ENCODE measurements at regions not wholly inside any gene's neighbourhood (a gene's known extent, or its start where the extent isn't known, plus 50 kb on each side); places are given as distances from the start of the nearest gene placed in this dataset.

DNA sequence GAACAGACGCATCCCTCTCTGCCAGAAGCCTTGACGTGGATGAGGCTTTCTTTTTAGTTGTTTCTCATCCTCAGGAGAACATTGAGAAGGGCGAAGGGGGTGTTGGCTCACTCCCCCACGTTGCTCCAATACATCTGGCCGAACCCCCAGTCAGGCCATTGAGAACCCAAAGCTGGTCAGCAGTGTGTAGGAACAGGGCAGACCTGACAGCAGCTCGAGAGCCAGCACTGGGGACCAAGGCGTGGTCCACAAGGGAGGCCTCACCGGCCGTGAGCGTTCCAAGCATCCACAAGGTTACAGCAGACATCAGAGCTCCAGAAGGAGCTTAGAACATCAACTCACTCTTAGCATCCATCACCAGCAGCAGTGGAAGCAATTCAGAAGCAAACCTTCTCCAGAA is 387.9 kb upstream of the ARID1B start:
- TF ChIP-seq CTCF (conservative IDR thresholded peaks at IDR 0.05; ENCODE audit: low read depth in 2 of 2) (no peak), CREB1 (CRISPR knock-in tag; IDR thresholded peaks at IDR 0.05; ENCODE audit: low read depth) (no peak), EZH2 (IDR thresholded peaks at IDR 0.05; ENCODE audit: low read depth, unreplicated experiment) (no peak), JUNB (IDR thresholded peaks at IDR 0.05; ENCODE audit: unreplicated experiment) (no peak)

Data from GM23338 (cell line).